Posterior vena cava (tissue), 2 donors: ENCODE measurements at regions not wholly inside any gene's neighbourhood (a gene's known extent, or its start where the extent isn't known, plus 50 kb on each side); places are given as distances from the start of the nearest gene placed in this dataset.

Source experiments
- DNase-seq: peaks from one replicate; pipeline ENCODE4 v3.0.0-alpha.2; 2020; ENCODE audit warnings: low spot score
- intact Hi-C, 2 donors: fragments of 100-400 bp; cut with DNase I; formaldehyde crosslinking; loops; one replicate each; pipeline versions ENCODE4 v1.14.1 to v1.14.2; 2022 to 2023
- donor health status: DM: yes; HTN: yes; CAD: no.
- donor health status: DM: yes; HTN: yes; CAD: no.

GRCh38 chr6:40124924-40125323 is 190.7 kb upstream of the MOCS1 start:
- no peak for DNase-seq
- intact Hi-C loops, result no loop called here

DNA sequence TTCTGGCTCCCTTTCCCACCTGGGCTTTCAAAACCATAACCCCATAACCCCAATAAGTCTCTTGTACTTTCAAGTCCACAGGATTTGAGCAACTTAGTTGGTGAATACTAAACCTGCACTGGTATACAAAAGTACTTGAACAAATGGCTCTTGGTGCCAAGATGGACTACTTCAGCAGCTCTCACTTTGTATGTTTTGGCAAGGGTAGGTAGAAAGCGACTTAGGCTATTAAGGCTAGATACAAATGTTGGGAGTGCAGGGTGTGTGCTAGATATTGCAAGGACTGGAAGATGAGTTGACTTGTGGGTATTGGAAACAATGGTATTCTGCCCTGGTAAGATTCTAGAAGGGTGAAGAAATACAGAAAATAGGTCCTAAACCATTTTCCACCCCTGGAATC is 182.6 kb upstream of the MOCS1 start:
- DNase-seq, result no peak
- intact Hi-C loops, result no loop called here

DNA sequence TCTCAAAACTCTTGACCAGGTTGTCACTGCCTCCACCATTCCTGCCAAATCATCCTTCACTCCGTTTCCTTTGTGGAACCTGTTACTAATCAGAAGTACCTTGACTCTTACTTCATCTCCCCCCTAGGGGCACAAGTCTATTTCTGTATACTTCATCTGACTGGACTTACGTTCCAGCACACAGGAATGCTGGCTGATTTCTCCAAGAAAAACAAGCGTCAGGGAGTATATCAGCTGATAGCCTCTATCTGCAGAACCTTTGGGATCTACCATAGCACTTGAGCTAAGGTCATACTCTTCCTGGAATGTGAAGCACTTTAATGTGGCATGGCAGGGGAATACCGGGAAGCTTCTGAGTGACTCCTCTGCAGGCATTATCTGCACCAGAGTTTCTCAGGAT is 178.1 kb upstream of the MOCS1 start:
- intact Hi-C loops, result no loop called here

DNA sequence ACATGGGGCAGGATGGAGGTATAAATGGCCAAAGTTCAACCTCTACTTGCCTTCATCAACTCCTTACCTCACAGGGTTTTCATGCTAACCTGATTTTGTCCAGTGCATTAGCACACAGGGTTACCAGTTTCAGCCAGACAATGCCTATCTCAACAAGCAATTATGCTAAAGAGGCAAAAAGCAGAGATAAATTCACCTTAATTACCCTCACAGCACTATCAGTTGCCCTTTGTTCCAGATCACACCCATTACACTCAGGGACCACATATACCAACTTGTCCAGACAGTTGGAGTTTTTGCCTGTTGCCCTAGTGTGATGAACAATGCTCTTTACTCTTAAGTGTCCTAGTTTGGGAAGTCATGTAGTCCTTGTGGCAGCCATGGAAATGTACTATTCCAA is 174.5 kb upstream of the MOCS1 start:
- intact Hi-C loops, result no loop called here
- no peak for DNase-seq

More for the DNA sequence above, 178.1 kb upstream of the MOCS1 start:
- DNase-seq, result no peak

- no peak for DNase-seq
- intact Hi-C loops, result no loop called here
Observed at GRCh38 chr6:40106840-40107239, 172.6 kb upstream of the MOCS1 start.

DNA sequence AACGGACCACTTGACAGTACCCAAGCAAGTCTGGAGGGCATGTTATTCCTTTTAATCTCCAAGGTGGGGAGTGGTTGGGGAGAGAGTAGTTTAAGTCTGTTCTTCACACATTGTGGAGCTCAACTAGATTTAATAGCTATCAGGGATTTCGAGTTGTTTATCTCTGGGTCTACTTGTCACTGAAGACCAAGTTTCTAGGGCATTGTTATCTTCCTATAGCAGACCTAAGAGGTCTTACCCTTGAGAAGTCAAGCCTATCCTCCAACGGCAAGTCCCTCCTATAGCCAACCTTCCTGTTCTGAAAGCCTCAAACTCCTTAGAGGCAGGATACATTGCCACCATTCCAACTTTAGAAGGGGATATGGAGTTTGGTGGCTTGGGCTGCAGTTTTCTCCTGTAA is 164.5 kb upstream of the MOCS1 start:
- intact Hi-C loops, result no loop called here
- no peak for DNase-seq

DNA sequence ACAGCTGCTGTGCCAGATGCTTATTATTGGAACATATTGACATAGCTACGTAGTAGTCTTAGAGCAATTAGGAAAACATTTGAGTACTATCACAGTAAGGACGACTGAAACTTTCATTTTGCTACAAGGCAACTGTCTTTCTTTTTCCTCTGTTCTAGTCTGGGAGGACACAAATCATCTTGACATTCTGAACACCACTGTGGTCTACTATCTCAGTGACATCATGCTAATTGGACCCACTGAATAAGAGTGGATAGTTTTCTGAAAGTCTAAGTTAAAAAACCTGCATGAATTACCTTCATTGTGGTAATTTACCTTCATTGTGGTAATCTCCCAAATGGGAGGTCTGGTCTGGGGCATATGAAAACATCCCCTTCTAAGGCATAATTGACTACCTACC is 163.3 kb upstream of the MOCS1 start:
- intact Hi-C loops, result no loop called here
- DNase-seq, result no peak

DNA sequence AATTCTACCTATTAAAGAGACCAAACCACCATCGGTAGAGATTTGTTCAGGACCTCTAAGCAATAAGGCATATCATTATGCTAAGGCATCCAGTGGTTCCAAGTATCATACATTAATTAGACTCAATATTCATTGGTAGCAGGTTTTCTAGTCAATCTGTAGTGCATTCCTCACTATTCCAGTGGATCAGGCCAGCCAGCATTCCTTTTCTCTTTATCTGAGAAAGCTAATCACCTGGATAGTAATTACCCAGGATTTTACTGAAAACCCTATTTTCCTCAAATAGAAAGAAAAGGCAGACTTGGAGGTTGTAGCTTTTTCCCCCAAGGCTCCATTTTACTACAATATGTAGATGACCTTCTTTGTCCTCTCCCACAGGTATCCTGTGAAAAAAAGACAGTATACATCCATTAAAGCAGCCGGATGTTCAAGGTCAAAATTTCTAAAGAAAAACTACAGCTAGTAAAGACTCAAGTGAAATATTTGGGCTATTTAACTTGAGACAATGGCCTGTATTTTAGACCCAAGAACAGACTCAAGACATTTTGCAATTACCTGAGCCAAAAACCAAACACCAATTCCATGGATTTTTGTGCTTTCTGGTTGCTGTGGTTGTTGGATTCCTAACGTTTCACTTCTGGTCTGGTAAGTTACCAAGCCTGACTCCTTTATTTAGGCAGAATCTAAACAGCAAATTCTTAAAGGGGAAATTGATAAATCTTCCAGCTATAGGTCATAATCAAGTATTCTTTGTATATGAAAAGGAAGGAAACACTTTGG is 149.1 kb upstream of the MOCS1 start:
- intact Hi-C loops, result no loop called here
- no peak for DNase-seq

DNA sequence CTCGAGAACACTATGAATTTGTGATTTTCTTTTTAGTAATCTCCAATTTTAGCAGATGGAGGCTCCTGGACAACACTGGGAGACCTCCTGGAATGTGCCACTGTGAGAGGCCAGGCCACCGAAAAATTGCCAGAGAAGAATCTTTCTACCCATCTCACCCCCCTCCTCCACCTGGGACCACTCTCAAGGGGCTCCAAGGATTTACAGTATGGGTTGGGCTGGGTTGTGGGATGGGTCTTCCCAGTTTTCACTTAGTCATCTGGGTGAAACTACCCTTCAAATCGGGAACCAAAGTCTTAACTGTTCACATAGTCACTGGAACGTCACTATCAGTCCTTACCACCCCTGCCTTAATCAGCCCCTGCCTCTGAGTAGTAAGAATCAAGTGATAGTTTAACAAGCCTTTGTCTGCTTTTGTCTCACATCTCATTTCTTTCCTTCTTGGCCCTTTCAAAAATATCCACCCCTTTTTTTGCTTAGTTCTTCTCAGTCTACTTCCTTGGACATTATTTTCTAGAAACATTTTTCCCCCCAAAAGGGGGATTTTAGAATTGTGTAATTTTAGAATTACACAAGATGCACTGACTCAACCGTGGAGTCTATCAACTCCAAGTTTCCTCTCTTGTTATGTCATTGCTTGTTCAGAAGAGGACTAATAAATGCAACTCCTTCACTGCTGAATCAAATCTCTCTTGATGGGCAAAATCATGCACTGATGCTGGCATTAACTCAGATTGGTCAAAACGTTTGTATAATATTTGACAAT is 148.2 kb upstream of the MOCS1 start:
- no peak for DNase-seq
- intact Hi-C loops, result no loop called here

DNA sequence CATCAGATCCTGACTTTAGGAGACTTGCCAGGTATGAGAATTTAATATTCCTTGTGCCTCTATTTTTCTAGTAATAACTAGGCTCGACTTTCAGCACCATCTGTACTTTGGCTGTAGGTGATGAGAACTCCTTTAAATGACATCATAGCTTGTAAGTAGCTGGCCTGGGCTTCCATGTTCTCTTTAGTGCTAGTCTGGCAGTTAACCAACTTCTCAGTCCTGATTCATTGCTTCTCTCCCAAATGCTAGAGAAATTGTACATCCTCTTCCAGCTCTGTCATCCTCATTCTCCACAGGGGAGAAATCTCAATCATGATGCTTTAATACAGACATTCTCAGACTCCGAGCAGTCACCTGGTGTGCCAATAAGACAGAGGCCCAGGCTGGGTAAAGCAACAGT is 143.5 kb upstream of the MOCS1 start:
- DNase-seq, result no peak
- intact Hi-C loops, result no loop called here

- no peak for DNase-seq
- intact Hi-C loops, result no loop called here
Observed at GRCh38 chr6:40077315-40077714, 143.1 kb upstream of the MOCS1 start.

DNA sequence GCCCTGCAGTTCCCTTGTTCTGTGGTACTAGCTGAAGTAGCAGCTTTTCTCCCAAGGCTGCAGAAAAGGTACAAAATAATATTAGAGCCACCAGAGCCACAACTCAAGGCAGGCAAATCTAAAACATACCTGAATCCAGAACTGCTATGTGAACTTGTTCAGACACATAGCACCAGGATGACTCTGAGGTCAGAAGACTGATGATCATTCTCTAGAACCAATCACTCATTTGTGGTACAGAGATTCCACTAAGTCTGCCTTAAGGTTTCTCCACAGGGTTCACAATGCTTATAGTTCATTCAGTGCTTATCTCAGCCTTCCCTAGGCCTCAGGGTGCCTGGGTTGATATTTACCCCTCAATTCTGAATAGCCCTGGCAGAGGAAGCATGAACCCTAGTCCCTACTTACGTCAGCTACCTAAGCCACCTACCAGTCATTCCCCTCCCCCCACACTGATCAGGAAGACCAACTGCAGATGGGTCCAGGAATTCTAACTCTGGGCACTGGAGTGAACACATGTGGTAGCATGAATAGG is 140.9 kb upstream of the MOCS1 start:
- DNase-seq, result no peak
- intact Hi-C loops, result no loop called here

GRCh38 chr6:40074306-40075055 is 140.2 kb upstream of the MOCS1 start:
- DNase-seq, result no peak
- intact Hi-C loops, result no loop called here

DNA sequence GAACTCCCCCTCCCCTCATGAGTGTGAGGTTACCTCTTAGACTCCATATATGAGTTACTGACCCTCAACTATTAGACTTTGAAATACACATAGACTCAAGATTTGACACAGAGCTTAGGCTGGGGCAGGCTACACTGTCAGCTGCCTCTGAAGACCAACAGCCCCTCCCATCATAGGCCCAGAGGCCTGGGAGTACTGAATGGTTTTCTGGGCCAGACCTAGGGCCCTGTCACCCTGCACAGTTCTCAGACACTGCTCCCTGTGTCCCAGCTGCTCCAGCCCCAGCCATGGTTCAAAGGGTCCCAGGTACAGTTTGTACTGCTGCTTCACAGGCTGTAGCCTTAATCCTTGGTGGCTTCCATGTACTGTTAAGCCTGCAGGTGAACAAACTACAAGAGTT is 132.1 kb upstream of the MOCS1 start:
- intact Hi-C loops, result no loop called here
- DNase-seq, result no peak

DNA sequence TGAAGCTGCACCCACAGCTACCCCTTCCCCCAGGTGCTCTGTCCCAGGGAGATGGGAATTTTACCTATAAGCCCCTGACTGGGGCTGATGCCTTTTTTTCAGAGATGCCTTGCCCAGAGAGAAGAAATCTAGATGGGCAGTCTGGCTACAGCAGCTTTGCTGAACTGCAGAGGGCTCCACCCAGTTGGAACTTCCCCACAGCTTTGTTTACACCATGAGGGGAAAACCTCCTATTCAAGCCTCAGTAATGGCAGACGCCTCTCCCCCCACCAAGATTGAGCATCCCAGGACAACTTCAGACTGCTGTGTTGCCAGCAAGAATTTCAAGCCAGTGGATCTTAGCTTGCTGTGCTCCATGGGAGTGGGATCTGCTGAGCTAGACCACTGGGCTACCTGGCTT is 122.6 kb upstream of the MOCS1 start:
- intact Hi-C loops, result no loop called here
- DNase-seq, result no peak

DNA sequence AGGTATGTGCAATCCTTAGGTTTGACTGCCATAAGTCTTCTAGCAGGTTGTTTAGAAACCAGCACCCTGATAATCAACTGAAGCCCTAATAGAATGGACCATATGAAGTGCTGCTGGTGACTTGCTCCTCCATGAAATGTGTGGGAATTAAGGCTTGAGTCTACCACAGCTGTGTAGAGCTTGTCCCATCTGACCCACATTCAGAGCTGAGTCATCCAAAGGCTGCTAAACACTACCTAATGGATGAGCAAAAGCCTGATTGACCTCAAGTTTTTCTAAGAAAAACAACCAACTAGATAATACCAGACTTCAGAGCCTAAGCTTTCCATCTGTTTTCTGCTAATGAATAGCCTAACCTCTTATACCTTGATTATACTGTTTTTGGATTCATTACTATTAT is 120.3 kb upstream of the MOCS1 start:
- intact Hi-C loops, result no loop called here
- DNase-seq, result no peak

DNA sequence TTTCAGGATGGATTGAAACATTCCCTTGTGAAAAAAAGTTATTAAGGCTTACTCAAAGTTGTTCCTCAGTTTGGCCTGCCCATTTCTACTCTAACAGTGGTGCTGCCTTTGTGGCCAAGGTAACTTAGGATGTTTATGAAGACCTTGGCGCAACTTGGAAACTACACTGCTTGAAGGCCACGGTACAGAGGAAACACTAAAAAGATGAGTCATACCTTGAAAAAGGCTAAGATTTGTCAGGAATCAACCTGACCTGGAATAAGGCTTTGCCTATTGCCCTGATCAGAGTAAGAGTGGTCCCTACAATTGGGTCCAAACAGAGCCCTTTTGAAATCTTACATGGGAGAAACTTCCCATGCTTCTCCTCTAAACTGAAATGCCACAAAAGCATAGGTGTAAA is 119.9 kb upstream of the MOCS1 start:
- intact Hi-C loops, result no loop called here
- no peak for DNase-seq

- no peak for DNase-seq
- intact Hi-C loops, result no loop called here
Observed at GRCh38 chr6:40049128-40049527, 114.9 kb upstream of the MOCS1 start.

GRCh38 chr6:40044196-40044595 is 109.9 kb upstream of the MOCS1 start:
- DNase-seq, result no peak
- intact Hi-C loops, result no loop called here

DNA sequence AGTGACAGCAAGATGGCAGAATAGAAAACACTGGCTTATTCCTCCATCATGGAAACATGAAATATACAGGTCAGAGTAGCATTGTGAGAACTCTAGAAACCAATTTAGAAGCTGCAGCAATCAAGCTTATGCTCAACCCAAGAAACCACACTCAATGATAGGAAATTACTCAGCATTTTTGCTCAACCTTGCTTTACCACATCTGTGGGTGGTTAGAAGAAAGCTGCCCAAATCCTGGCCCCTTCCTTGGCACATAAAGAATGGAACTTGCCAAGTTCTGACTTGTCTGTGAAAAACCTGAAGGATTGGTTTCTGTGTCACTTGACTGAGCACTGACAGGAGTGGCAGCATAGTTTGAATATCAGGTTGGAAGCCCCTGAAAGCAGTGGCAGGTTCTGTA is 108.0 kb upstream of the MOCS1 start:
- intact Hi-C loops, result no loop called here
- DNase-seq, result no peak
